ENCODE measurements at regions not wholly inside any gene's neighbourhood (a gene's known extent, or its start where the extent isn't known, plus 50 kb on each side); places are given as distances from the start of the nearest gene placed in this dataset.

- Histone ChIP-seq H3K36me3 (ENCODE audit: control insufficient read depth in 2 of 2, extremely low read depth in 1 of 2, insufficient read depth in 2 of 2, low read length in 2 of 2) (no peaks in the 10 kb centered on the region), H3K9ac (replicated peaks; ENCODE audit: extremely low read depth, insufficient read depth, low read length) (no peak overlapping the region), H3K4me3 (replicated peaks in 1 of 3; ENCODE audit: insufficient read depth in 1 of 3, low read depth in 1 of 3, low read length in 3 of 3) (no peak overlapping the region), H4K20me1 (replicated peaks; ENCODE audit: control insufficient read depth, extremely low read depth, insufficient read depth, low read length) (no peaks in the 10 kb centered on the region), H3K4me2 (ENCODE audit: insufficient read depth, low read length) (no peak overlapping the region), H3K27me3 (ENCODE audit: control insufficient read depth in 2 of 2, insufficient read depth in 2 of 2, low read length in 2 of 2) (no peaks in the 10 kb centered on the region), H3K9me1 (replicated peaks; ENCODE audit: control insufficient read depth, extremely low read depth, insufficient read depth, low read length) (no peaks in the 10 kb centered on the region), H3K9me3 (replicated peaks; ENCODE audit: control insufficient read depth, insufficient read depth, low read length) (no peaks in the 10 kb centered on the region), H3K27ac (ENCODE audit: insufficient read depth, low read depth, low read length) (no peak overlapping the region), H2AFZ (ENCODE audit: low read depth, low read length) (no peak overlapping the region), H3K4me1 (ENCODE audit: control insufficient read depth, extremely low read depth, insufficient read depth, low read length) (no peaks in the 10 kb centered on the region), H3K79me2 (ENCODE audit: control insufficient read depth, insufficient read depth, low read length) (no peaks in the 10 kb centered on the region)
- no TSS peak for BruUV-seq (replicated peaks)
- DNase-seq (ENCODE audit: low read depth, low spot score) (no peak), FAIRE-seq (no peak)
- no peak for TF ChIP-seq GATA2 (IDR thresholded peaks at IDR 0.05; ENCODE audit: insufficient read depth, insufficient read length, low read depth, low read length)
- TF ChIP-seq CTCF (IDR thresholded peaks at IDR 0.05; ENCODE audit: extremely low read depth in 1 of 2, insufficient read depth in 1 of 2, low read depth in 1 of 2, low read length in 2 of 2): no peak
- intact Hi-C loops (cut with micrococcal nuclease): no loop called here
- dilution Hi-C loops (cut with MboI; ENCODE audit: extremely low pct_ligation_motif_present, low sequenced_read_pairs): no loop called here
- ChIA-PET CTCF (interaction anchor here (3.5 kb wide), 1 partner anchor 10 kb away, joined by 15 read pairs; no protein-coding TSS in a partner anchor), POLR2A (no interaction called here)
These were observed 408.2 kb upstream of the HS6ST1 start for GRCh38 chr2:128726911-128727310.

- ChIA-PET POLR2A (no interaction called here), CTCF (interaction anchor here (3.5 kb wide), 1 partner anchor 9 kb away, joined by 15 read pairs; no protein-coding TSS in a partner anchor)
- H3K36me3 ChIP-seq (ENCODE audit: control insufficient read depth in 2 of 2, extremely low read depth in 1 of 2, insufficient read depth in 2 of 2, low read length in 2 of 2): no peaks in the 10 kb centered on the region
- DNase-seq (ENCODE audit: low read depth, low spot score) (no peak), FAIRE-seq (no peak)
- dilution Hi-C loops (cut with MboI; ENCODE audit: extremely low pct_ligation_motif_present, low sequenced_read_pairs) (no loop called here), intact Hi-C loops (cut with micrococcal nuclease) (no loop called here)
- no peaks in the 10 kb centered on the region for H3K9me1 ChIP-seq (replicated peaks; ENCODE audit: control insufficient read depth, extremely low read depth, insufficient read depth, low read length)
- no peaks in the 10 kb centered on the region for H3K9me3 ChIP-seq (replicated peaks; ENCODE audit: control insufficient read depth, insufficient read depth, low read length)
- no peaks in the 10 kb centered on the region for H3K27me3 ChIP-seq (ENCODE audit: control insufficient read depth in 2 of 2, insufficient read depth in 2 of 2, low read length in 2 of 2)
- H3K4me1 ChIP-seq (ENCODE audit: control insufficient read depth, extremely low read depth, insufficient read depth, low read length): no peaks in the 10 kb centered on the region
- BruUV-seq (replicated peaks): no TSS peak
- no peak overlapping the region for H2AFZ ChIP-seq (ENCODE audit: low read depth, low read length)
- no peak overlapping the region for H3K27ac ChIP-seq (ENCODE audit: insufficient read depth, low read depth, low read length)
- no peak for TF ChIP-seq MAX (IDR thresholded peaks at IDR 0.05; ENCODE audit: insufficient read depth, insufficient read length)
- H3K9ac ChIP-seq (replicated peaks; ENCODE audit: extremely low read depth, insufficient read depth, low read length): no peak overlapping the region
- no peak overlapping the region for H3K4me3 ChIP-seq (replicated peaks in 1 of 3; ENCODE audit: insufficient read depth in 1 of 3, low read depth in 1 of 3, low read length in 3 of 3)
- H3K4me2 ChIP-seq (ENCODE audit: insufficient read depth, low read length): no peak overlapping the region
- H3K79me2 ChIP-seq (ENCODE audit: control insufficient read depth, insufficient read depth, low read length): no peaks in the 10 kb centered on the region
- H4K20me1 ChIP-seq (replicated peaks; ENCODE audit: control insufficient read depth, extremely low read depth, insufficient read depth, low read length): no peaks in the 10 kb centered on the region
These were observed 408.7 kb upstream of the HS6ST1 start for GRCh38 chr2:128727404-128727803.
